GM12872 (cell line): ENCODE measurements at regions not wholly inside any gene's neighbourhood (a gene's known extent, or its start where the extent isn't known, plus 50 kb on each side); places are given as distances from the start of the nearest gene placed in this dataset.

Experiments used
- TF ChIP-seq, protein P1 (sequence below): IDR thresholded peaks from 3 replicates; pipeline ENCODE4 v1.5.1; 2011; ENCODE audit warnings: low read depth, mild to moderate bottlenecking, low read length, moderate library complexity; ENCODE audit not compliant: insufficient read depth

DNA sequence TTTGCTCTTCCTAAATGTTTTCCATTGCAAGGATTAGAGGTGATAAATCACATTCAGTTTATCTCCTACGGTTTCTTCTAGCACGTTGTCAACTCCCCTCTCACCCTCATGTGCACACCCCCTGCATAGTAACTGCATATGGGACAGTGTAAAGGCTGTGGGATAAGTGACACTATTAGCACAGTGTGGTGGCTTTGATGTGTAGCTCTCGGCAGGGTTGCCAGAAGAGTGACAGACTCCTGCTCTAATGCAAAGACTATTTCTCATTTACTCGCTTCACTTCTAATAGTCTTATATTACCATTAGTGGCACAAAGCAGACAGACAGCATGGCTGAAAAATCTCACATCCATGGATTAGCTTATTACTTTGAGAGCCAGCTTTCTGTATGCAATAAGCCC, 454.6 kb downstream of the CETN3 start:
- TF ChIP-seq, protein P1, sequence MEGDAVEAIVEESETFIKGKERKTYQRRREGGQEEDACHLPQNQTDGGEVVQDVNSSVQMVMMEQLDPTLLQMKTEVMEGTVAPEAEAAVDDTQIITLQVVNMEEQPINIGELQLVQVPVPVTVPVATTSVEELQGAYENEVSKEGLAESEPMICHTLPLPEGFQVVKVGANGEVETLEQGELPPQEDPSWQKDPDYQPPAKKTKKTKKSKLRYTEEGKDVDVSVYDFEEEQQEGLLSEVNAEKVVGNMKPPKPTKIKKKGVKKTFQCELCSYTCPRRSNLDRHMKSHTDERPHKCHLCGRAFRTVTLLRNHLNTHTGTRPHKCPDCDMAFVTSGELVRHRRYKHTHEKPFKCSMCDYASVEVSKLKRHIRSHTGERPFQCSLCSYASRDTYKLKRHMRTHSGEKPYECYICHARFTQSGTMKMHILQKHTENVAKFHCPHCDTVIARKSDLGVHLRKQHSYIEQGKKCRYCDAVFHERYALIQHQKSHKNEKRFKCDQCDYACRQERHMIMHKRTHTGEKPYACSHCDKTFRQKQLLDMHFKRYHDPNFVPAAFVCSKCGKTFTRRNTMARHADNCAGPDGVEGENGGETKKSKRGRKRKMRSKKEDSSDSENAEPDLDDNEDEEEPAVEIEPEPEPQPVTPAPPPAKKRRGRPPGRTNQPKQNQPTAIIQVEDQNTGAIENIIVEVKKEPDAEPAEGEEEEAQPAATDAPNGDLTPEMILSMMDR: no peak

- TF ChIP-seq, protein P1: no peak
These were observed 457.7 kb downstream of the CETN3 start for GRCh38 chr5:89951876-89952275.

- TF ChIP-seq, protein P1: no peak
These were observed 459.3 kb downstream of the CETN3 start for GRCh38 chr5:89950234-89950633.

GRCh38 chr5:89948977-89949376, 460.6 kb downstream of the CETN3 start:
- TF ChIP-seq, protein P1: no peak

GRCh38 chr5:89946916-89947315, 462.6 kb downstream of the CETN3 start:
- TF ChIP-seq, protein P1: no peak

GRCh38 chr5:89946508-89946907, 463.0 kb downstream of the CETN3 start:
- TF ChIP-seq, protein P1: no peak

DNA sequence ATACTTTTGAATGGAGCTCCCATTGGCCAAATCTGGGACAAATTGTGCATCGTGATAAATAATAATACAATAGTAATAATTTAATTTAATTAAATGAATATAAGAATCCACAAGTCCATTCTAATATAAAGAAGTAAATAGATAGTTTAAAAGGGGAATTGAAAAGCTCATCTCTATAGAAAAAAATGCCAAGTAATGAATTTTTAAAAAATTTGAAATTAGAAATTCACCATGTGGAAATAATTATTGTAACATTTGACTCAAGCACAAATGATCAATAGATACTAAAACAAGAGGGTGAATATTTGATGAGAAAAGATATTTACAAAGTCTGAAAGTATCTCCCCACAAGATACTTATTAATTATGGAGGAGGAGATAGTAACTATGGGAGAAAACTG, 467.4 kb downstream of the CETN3 start:
- TF ChIP-seq, protein P1: no peak

- TF ChIP-seq, protein P1: no peak
These were observed 473.0 kb downstream of the CETN3 start for GRCh38 chr5:89936576-89936975.
